Activated naive CD4-positive, alpha-beta T cell treated with anti-CD3 and anti-CD28 coated beads, Interleukin-2, amount 50 U/mL, for 16 hours (primary cell): ENCODE measurements at regions not wholly inside any gene's neighbourhood (a gene's known extent, or its start where the extent isn't known, plus 50 kb on each side); places are given as distances from the start of the nearest gene placed in this dataset.
A peak's percentile ranks its signal among the peaks of the same experiment; 100 is the strongest.

Experiments used
- DNase-seq: peaks from one replicate; pipeline ENCODE4 v3.0.0-alpha.2; 2020

GRCh38 chr3:72213296-72214065 is 428.5 kb upstream of the PROK2 start:
- DNase-seq, result no peak

- DNase-seq, result no peak
These were observed 427.4 kb upstream of the PROK2 start for GRCh38 chr3:72212396-72212795.

GRCh38 chr3:72210261-72210660 is 425.3 kb upstream of the PROK2 start:
- no peak for DNase-seq

GRCh38 chr3:72205297-72205826 is 420.4 kb upstream of the PROK2 start:
- no peak for DNase-seq

- DNase-seq, result no peak
These were observed 419.5 kb upstream of the PROK2 start for GRCh38 chr3:72204452-72204851.

GRCh38 chr3:72203613-72204349 is 418.8 kb upstream of the PROK2 start:
- DNase-seq, result no peak

GRCh38 chr3:72203105-72203504 is 418.2 kb upstream of the PROK2 start:
- no peak for DNase-seq

GRCh38 chr3:72200332-72200731 is 415.4 kb upstream of the PROK2 start:
- no peak for DNase-seq

GRCh38 chr3:72199530-72199929 is 414.6 kb upstream of the PROK2 start:
- DNase-seq, result no peak

GRCh38 chr3:72196377-72196929 is 411.5 kb upstream of the PROK2 start:
- DNase-seq, result no peak

GRCh38 chr3:72195895-72196294 is 410.9 kb upstream of the PROK2 start:
- no peak for DNase-seq

GRCh38 chr3:72194458-72194857 is 409.5 kb upstream of the PROK2 start:
- no peak for DNase-seq

GRCh38 chr3:72193771-72194430 is 409.0 kb upstream of the PROK2 start:
- no peak for DNase-seq

GRCh38 chr3:72192572-72192971 is 407.6 kb upstream of the PROK2 start:
- no peak for DNase-seq

- DNase-seq, result no peak
These were observed 406.4 kb upstream of the PROK2 start for GRCh38 chr3:72191209-72191960.

GRCh38 chr3:72190050-72190449 is 405.1 kb upstream of the PROK2 start:
- no peak for DNase-seq

GRCh38 chr3:72189339-72189738 is 404.4 kb upstream of the PROK2 start:
- DNase-seq, result no peak

GRCh38 chr3:72188536-72188935 is 403.6 kb upstream of the PROK2 start:
- no peak for DNase-seq

- DNase-seq, result no peak
These were observed 402.2 kb upstream of the PROK2 start for GRCh38 chr3:72187131-72187530.

- no peak for DNase-seq
These were observed 401.5 kb upstream of the PROK2 start for GRCh38 chr3:72186400-72186855.

- DNase-seq, result peak; percentile 44
These were observed 400.8 kb upstream of the PROK2 start for GRCh38 chr3:72185549-72186399.
